GM21447 (cell line): ENCODE measurements at regions not wholly inside any gene's neighbourhood (a gene's known extent, or its start where the extent isn't known, plus 50 kb on each side); places are given as distances from the start of the nearest gene placed in this dataset.
"Not testable (repeated sequence)": the region's sequence is repeated elsewhere in the genome, so short reads cannot be mapped to it uniquely, and the experiment has no call there.

ENCODE experiments used
- ATAC-seq: cut with Tn5 transposase; IDR thresholded peaks from one replicate; pipeline ENCODE4 v1.9.1; 2021; ENCODE audit not compliant: unreplicated experiment

DNA sequence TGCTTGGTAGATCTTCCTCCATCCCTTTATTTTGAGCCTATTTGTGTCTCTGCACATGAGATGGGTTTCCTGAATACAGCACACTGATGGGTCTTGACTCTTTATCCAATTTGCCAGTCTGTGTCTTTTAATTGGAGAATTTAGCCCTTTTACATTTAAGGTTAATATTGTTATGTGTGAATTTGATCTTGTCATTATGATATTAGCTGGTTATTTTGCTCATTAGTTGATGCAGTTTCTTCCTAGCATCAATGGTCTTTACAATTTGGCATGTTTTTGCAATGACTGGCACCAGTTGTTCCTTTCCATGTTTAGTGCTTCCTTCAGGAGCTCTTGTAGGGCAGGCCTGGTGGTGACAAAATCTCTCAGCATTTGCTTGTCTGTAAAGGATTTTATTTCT lies 72.4 kb downstream of the HNRNPD start:
- not testable (repeated sequence) for ATAC-seq

- ATAC-seq, result peak; percentile 100
Measured at GRCh38 chr4:82293304-82293703, 80.5 kb downstream of the HNRNPD start.

DNA sequence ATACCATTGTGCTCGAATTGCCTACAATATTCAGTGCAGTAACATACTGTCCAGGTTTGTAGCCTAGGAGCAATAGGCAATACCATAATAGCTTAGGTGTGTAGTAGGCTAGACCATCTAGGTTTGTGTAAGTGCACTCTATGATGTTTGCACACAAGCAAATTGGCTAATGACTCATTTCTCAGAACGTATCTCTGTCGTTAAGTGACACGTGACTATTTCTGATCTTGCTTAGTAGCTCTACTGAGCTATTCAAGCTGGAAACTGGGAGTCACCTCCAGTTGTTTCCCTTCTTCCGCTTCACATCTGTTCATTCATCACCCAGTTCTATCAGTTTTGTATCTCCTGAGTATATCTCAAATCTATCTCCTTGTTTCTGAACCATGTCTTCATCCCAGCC lies 86.1 kb downstream of the HNRNPD start:
- ATAC-seq, result no peak

DNA sequence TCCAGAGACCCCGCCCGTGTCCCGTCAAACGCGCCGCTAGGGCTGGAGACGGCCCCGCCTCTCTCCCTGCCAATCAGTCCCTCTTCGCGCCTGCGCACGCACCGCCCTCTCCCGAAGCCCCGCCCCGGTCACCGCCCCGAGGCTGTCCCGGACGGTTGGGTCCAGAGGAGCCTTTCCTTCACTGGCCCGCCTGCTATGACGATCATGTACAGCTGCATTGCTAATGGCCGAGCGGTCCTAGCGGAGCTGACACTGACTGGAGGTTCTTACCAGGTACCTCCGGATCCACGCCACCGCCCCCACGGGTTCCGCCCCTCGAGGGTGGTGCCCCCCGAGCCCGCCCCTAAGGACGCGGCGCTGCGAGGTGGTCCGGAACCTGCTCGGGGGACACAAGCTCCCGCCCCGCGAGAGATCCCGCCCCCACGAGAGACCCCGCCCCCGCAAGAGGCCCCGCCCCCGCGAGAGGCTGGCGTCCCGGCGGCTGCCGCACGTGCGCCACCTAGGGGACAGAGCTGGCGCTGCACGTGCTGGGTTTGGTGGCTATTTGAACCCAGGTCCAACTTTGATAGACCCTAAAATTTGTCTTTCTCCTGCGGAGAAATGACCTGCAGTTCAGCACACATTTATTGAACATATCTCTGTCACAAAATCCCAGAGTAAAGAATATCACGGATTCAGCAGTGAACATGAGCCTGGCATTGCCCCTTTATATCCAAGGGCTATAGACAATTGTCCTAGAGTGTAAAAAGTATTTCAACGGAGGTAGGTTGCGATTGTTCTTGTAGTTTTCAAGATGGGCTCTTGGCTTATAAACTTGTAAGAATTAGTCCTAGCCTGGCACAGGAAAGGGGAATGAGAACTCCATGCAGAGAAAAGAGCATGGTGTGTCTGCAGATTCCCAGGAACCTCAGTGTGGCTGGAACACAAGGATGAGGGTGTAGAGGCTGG lies 88.7 kb downstream of the HNRNPD start:
- peak; percentile 100 for ATAC-seq

GRCh38 chr4:82284475-82284857 lies 89.3 kb downstream of the HNRNPD start:
- ATAC-seq, result no peak

DNA sequence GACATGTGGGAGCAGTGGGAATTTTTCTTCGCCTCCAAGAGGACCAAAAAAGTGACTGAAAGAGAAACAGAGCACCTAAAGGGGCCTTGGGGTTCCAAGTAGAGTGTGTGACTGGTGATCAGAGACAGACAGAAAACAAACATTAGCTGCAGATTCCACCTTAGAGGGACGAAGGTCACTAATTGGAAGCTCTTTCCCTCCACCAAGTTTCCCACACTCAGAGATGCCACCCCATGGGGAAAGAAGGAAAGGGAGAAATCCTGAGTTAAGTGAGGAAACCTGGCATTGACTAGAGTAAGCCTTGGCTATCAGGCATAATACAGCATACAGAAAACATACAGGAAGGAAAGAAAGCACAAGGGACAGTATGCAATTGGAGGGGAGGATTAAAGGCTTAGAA lies 90.9 kb downstream of the HNRNPD start:
- no peak for ATAC-seq

GRCh38 chr4:82279550-82279949 lies 94.2 kb downstream of the HNRNPD start:
- ATAC-seq, result not testable (repeated sequence)

DNA sequence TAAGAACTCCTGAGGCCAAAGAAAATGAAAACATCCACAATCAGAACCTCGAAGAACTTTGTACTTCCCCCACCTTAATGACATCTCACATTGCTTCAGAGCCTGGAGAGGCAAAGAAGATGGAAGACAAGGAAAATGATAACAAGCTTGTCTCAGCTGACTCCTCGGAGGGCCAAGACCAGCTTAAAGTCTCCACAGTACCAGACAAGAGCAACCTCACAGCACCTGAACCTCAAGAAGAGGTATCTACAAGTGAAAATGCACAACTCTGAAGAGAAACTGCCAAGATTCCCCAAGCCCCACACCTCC lies 97.5 kb downstream of the HNRNPD start:
- no peak for ATAC-seq

DNA sequence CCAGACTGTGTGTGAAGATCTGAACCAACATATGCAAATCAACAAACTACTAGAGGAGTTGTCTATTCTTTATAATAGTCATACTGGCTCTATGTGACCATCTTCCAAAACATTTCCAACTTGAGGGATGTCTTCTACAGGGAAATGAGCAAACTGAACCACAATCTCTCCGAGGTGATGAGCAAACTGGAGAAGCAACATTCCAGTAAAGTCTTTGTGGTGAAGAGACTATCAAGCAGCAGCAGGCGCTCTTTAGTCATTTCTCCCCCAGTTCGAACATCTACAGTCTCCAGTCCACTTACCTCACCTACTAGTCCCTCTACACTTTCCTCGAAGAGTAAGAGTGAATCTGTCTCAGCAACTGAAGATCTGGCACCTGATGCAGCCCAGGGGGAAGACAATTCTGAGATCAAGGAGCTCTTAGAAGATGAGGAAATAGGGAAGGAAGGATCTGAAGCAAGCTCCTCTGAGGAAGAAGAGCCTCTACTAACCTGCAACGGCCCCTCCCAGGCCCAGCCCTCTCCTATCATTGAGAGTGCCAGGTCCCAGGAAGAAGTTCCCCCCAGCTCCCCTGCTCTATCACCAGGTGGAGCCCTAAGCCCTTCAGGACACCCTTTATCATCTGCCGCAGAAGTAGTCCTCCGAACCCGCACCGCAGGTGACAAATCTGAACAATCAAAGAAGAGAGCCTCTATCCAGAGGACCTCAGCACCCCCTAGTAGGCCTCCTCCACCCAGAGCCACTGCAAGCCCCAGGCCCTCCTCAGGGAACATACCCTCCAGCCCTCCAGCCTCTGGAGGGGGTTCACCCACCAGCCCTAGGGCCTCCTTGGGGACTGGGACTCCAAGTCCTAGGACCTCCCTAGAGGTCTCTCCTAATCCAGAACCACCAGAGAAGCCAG lies 98.1 kb downstream of the HNRNPD start:
- ATAC-seq, result no peak

- not testable (repeated sequence) for ATAC-seq
Measured at GRCh38 chr4:82274700-82275099, 99.1 kb downstream of the HNRNPD start.

- not testable (repeated sequence) for ATAC-seq
Measured at GRCh38 chr4:82272523-82272922, 101.3 kb downstream of the HNRNPD start.

- ATAC-seq, result not testable (repeated sequence)
Measured at GRCh38 chr4:82271915-82272480, 101.8 kb downstream of the HNRNPD start.

- ATAC-seq, result no peak
Measured at GRCh38 chr4:82268826-82269193, 105.0 kb downstream of the HNRNPD start.

- peak; percentile 79 for ATAC-seq
Measured at GRCh38 chr4:82268050-82268825, 105.6 kb downstream of the HNRNPD start.

- no peak for ATAC-seq
Measured at GRCh38 chr4:82267506-82267905, 106.3 kb downstream of the HNRNPD start.

DNA sequence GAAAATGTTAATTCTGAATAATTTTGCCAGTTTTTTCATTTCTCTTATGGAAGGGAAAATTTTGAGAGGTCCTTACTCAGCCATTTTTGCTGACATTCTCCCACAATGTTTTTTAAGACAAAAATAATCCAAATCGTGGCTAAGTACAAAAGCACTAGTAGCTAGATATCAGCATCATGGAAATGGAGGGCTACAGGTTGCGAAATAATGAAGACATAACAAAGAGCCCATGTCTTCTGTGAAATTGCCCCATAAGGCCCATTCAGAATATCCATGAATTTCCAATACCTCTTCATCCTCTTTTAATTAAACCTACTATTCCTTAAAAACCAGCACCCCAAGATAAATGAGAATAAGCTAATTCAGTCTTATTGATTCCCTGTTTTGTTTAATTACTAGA lies 107.4 kb downstream of the HNRNPD start:
- no peak for ATAC-seq

DNA sequence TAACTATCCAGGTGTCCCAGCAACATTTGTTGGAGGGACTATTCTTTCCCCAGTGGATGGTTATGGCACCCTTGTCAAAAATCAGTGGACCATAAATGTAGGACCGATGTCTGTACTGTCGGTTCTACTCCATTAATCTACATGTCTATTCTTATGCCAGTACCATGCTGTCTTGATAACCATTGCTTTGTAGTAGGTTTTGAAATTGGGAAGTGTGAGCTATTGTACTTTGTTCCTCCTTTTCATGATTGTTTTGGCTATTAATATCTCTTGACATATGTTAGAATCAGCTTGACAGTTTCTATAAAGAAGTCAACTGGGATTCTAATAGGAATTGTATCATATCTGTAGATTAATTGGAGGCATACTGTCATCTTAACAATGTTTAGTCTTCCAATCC lies 112.7 kb downstream of the HNRNPD start:
- ATAC-seq, result no peak

DNA sequence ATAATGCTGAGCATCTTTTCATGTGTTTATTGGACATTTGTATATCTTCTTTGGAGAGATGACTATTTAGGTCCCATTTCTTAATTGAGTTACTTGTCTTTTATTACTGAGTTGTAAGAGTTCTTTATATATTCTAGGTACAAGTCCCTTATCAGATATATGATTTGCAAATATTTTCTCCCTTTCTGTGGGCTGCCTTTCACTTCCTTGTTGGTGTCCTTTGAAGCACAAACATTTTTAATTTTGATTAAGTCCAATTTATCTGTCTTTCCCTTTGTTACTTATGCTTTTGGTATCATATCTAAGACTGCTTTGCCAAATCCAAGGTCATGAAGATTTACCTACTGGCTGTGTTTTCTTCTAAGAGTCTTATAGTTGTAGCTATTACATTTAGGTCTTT lies 113.2 kb downstream of the HNRNPD start:
- no peak for ATAC-seq

GRCh38 chr4:82256718-82257117 lies 117.1 kb downstream of the HNRNPD start:
- ATAC-seq, result no peak

GRCh38 chr4:82255657-82256056 lies 118.1 kb downstream of the HNRNPD start:
- ATAC-seq, result no peak
